GM12864 (cell line): ENCODE measurements at regions not wholly inside any gene's neighbourhood (a gene's known extent, or its start where the extent isn't known, plus 50 kb on each side); places are given as distances from the start of the nearest gene placed in this dataset.

Experiments used
- DNase-seq: peaks from one replicate; pipeline ENCODE4 v3.0.0-alpha.2; 2011; ENCODE audit warnings: low read depth
- H3K4me3 ChIP-seq: 2 replicates; pipeline ENCODE4 v1.5.1; 2011; ENCODE audit warnings: mild to moderate bottlenecking, low read depth, low read length, control low read depth
- TF ChIP-seq, protein P1 (sequence below): IDR thresholded peaks from 2 replicates; pipeline ENCODE4 v1.5.1; 2011; ENCODE audit warnings: low read depth, mild to moderate bottlenecking, moderate library complexity, low read length, control low read depth, inconsistent platforms; ENCODE audit errors: missing control alignments

DNA sequence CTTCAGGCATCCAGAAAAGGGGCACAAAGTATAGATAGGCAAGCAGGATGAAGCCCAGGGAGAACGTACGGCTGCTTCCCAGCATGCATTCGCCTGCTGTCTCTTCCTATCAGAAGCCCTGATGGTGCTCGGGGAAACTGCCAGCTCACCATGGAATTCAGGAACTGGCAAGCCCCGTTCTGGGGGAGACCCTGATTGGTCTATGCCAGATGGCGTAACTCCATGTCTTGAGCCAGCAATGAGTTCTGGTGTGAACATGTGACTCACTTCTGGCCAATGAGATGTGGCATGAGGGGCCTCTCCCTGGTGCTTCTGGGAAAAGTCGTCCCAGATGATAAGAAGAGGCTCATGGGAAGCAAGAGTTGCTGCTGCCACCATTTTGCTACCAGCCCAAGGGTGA, 270.8 kb downstream of the BCL11B start:
- no peak for DNase-seq
- no peak overlapping the region for H3K4me3 ChIP-seq
- TF ChIP-seq, protein P1, sequence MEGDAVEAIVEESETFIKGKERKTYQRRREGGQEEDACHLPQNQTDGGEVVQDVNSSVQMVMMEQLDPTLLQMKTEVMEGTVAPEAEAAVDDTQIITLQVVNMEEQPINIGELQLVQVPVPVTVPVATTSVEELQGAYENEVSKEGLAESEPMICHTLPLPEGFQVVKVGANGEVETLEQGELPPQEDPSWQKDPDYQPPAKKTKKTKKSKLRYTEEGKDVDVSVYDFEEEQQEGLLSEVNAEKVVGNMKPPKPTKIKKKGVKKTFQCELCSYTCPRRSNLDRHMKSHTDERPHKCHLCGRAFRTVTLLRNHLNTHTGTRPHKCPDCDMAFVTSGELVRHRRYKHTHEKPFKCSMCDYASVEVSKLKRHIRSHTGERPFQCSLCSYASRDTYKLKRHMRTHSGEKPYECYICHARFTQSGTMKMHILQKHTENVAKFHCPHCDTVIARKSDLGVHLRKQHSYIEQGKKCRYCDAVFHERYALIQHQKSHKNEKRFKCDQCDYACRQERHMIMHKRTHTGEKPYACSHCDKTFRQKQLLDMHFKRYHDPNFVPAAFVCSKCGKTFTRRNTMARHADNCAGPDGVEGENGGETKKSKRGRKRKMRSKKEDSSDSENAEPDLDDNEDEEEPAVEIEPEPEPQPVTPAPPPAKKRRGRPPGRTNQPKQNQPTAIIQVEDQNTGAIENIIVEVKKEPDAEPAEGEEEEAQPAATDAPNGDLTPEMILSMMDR: no peak

DNA sequence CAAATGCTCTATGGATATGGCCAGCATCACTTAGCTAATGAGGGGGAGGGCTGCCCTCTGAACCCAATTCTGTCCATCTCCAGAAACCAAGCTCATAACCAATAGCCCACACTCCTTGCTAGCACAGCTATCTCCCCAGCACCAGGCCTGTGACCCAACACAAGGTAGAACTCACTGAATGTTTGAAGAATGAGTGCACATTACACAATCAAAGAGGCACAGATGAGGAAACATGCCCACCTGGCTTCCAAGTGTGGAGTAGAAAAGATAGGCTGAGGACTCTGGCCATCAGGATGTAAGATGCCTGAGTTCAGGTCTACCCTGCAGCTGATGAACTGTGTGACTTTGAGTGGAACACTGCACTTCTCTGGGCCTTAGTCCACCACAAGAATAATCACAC, 268.4 kb downstream of the BCL11B start:
- DNase-seq: no peak
- TF ChIP-seq, protein P1: no peak
- H3K4me3 ChIP-seq: no peak overlapping the region

DNA sequence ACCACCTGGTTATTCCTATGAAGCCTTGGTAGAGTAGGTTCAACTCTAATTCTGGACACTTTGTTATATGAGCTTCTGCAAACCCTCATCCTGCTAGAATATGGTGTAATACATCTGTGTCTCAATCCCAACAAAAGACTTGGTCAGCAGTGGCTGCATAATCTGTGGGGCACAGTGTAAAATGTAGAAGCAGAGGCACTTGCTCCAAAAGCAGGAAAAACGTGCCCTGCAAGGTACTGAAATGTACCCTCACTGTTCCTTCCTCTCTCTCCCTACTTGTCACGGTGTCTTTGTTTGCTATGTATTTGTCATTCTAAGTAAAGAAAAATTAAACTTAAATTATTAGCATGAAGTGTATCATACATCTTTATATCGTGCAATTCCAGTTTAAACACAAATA, 267.9 kb downstream of the BCL11B start:
- DNase-seq: no peak
- TF ChIP-seq, protein P1: no peak
- no peak overlapping the region for H3K4me3 ChIP-seq

DNA sequence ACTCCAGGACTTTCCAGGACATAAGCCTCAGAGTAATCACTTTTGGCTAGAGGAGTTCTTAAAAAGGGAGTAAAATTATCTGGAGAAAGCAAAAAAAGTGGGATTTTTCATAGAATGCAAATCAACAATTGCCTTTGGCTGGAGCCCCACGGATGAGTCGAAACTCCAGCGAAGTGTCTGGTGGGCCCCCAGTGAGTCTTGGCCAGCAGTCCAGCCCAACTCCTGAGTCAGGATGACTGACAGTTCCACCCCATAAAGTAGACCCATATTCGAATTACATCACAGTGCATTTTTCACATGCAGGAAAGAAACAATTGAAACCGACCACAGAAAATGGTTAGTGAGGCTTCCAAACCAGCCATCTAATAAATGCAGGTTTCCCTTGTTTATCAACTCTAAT, 265.7 kb downstream of the BCL11B start:
- TF ChIP-seq, protein P1: no peak
- DNase-seq: no peak
- H3K4me3 ChIP-seq: no peak overlapping the region

DNA sequence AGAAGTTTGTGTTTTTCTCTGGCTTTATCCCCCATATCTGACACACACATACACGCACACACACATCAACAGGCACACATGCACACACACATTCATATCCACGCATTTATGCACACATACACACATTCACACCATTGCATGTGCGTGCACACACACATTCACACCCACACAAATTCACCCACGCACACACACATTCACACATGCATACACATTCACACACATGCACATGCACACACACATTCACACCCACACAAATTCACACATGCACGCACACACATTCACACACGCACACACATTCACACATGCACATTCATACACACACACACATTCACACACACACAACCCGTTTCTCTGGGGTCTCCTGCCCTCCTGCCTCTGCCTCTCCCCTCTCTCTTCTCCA, 264.2 kb downstream of the BCL11B start:
- TF ChIP-seq, protein P1: no peak
- no peak for DNase-seq
- no peak overlapping the region for H3K4me3 ChIP-seq

DNA sequence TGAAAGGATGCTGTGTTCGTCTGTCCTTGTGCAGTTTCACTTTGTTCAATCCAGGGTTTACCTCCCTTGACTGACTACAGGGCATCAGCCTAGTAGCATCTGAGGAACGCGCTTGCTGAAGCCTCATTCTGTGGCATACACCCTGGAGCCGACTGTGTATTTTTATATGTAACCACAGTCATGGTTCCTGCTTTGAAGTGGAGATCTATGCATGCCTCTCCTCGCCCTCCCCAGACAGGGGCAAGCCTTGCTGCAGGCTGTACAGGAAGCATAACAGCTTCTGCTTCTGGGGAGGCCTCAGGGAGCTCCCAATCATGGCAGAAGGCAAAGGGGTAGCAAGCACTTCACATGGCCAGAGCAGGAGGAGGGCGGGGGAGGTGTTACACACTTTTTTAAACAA, 262.1 kb downstream of the BCL11B start:
- H3K4me3 ChIP-seq: no peak overlapping the region
- TF ChIP-seq, protein P1: no peak
- DNase-seq: no peak

DNA sequence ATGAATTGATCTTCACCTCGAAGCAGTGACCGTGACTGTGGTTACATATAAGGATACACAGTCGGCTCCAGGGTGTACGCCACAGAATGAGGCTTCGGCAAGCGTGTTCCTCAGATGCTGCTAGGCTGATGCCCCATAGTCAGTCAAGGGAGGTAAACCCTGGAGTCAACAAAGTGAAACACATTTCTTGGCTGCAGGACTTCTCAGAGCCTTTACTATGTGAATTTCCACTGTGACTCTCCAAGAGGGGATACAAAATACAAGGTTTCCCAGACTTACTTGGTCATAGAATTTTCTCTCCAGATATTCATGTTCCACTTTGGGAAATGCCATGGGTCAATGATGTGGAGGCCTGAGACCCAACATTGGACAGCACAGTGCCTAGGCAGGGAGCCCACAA, 260.6 kb downstream of the BCL11B start:
- no peak for DNase-seq
- H3K4me3 ChIP-seq: no peak overlapping the region
- TF ChIP-seq, protein P1: no peak
